Prostate gland (tissue), 2 donors: ENCODE measurements at regions not wholly inside any gene's neighbourhood (a gene's known extent, or its start where the extent isn't known, plus 50 kb on each side); places are given as distances from the start of the nearest gene placed in this dataset.
"Not testable (repeated sequence)": the region's sequence is repeated elsewhere in the genome, so short reads cannot be mapped to it uniquely, and the experiment has no call there.

ENCODE experiments used
- DNase-seq: peaks from one replicate; pipeline ENCODE4 v3.0.0-alpha.2; 2019; ENCODE audit warnings: low spot score
- H3K27ac ChIP-seq, 2 donors: fragments of 200-600 bp; sonication (generic); 2 replicates each; pipeline ENCODE4 v1.5.1; 2017 to 2019
- H3K27me3 ChIP-seq: fragments of 200-600 bp; sonication (generic); replicated peaks from 2 replicates; pipeline ENCODE4 v1.5.1; 2019; ENCODE audit not compliant: insufficient read depth
- H3K36me3 ChIP-seq, 2 donors: fragments of 200-600 bp; sonication (generic); 1 replicate in 1 of 2; 2 replicates in 1 of 2; pipeline versions ENCODE4 v1.5.1 to v1.8.1; 2017 to 2019
- H3K4me1 ChIP-seq: fragments of 200-600 bp; sonication (generic); replicated peaks from 2 replicates; pipeline ENCODE4 v1.5.1; 2019
- H3K4me3 ChIP-seq, 2 donors: fragments of 200-600 bp; sonication (generic); 2 replicates each; pipeline ENCODE4 v1.5.1; 2017 to 2019
- H3K9me3 ChIP-seq: fragments of 200-600 bp; sonication (generic); 2 replicates; pipeline ENCODE4 v1.5.1; 2017
- CTCF ChIP-seq, 4 experiments: fragments of 200-600 bp in 2 of 4; fragments of 450-650 bp in 2 of 4; sonication (generic) in 2 of 4; IDR thresholded peaks; 1 replicate in 3 of 4; 2 replicates in 1 of 4; pipeline ENCODE4 v1.5.1; 2016 to 2019; ENCODE audit warnings: antibody characterized with exemption in 4 of 4, mild to moderate bottlenecking in 2 of 4, moderate library complexity in 2 of 4
- POLR2A ChIP-seq: fragments of 450-650 bp; IDR thresholded peaks from one replicate; pipeline ENCODE4 v1.6.1; 2016; ENCODE audit warnings: antibody characterized with exemption, mild to moderate bottlenecking
- POLR2AphosphoS5 ChIP-seq: sonication (generic); formaldehyde crosslinking; IDR thresholded peaks from one replicate; pipeline ENCODE4 v1.6.1; 2017; ENCODE audit warnings: antibody characterized with exemption
- WGBS: methylation state at CpG from one replicate; pipeline ENCODE4 v1.1.5; 2018; 5-methylcytosine and 5-hydroxymethylcytosine counted together
- intact Hi-C: fragments of 100-400 bp; cut with DNase I; formaldehyde crosslinking; loops from one replicate; pipeline ENCODE4 v1.14.2; 2022

- Histone ChIP-seq H3K36me3 (no peaks in the 10 kb centered on the region), H3K9me3 (no peaks in the 10 kb centered on the region), H3K27ac (no peak overlapping the region), H3K4me1 (no peaks in the 10 kb centered on the region), H3K4me3 (no peak overlapping the region), H3K27me3 (no peaks in the 10 kb centered on the region)
- intact Hi-C loops, result no loop called here
- TF ChIP-seq CTCF (IDR thresholded peaks at IDR 0.05) (no peak), POLR2AphosphoS5 (no peak), POLR2A (no peak)
- no peak for DNase-seq
Observed at GRCh38 chr16:46519063-46519462, 102.1 kb downstream of the SHCBP1 start.

- no peak for DNase-seq
- Histone ChIP-seq H3K4me1 (no peaks in the 10 kb centered on the region), H3K4me3 (no peak overlapping the region), H3K9me3 (no peaks in the 10 kb centered on the region), H3K27ac (no peak overlapping the region), H3K36me3 (no peaks in the 10 kb centered on the region), H3K27me3 (no peaks in the 10 kb centered on the region)
- WGBS, result 82% methylated on average over 2 of the region's 2 CpGs
- intact Hi-C loops, result no loop called here
- TF ChIP-seq POLR2A (no peak), POLR2AphosphoS5 (no peak), CTCF (IDR thresholded peaks at IDR 0.05) (no peak)
Observed at GRCh38 chr16:46496701-46497100, 124.5 kb downstream of the SHCBP1 start.

GRCh38 chr16:46482895-46483294 is 138.3 kb downstream of the SHCBP1 start:
- WGBS, result 35% methylated on average over 4 of the region's 4 CpGs
- TF ChIP-seq CTCF (IDR thresholded peaks at IDR 0.05) (no peak), POLR2AphosphoS5 (no peak), POLR2A (no peak)
- no peak for DNase-seq
- H3K4me3 ChIP-seq, result no peak overlapping the region
- no peaks in the 10 kb centered on the region for H3K36me3 ChIP-seq
- no peaks in the 10 kb centered on the region for H3K9me3 ChIP-seq
- H3K27ac ChIP-seq, result no peak overlapping the region
- no peaks in the 10 kb centered on the region for H3K27me3 ChIP-seq
- intact Hi-C loops, result no loop called here
- H3K4me1 ChIP-seq, result no peaks in the 10 kb centered on the region

- Histone ChIP-seq H3K4me1 (no peaks in the 10 kb centered on the region), H3K9me3 (no peaks in the 10 kb centered on the region), H3K4me3 (no peak overlapping the region), H3K27ac (no peak overlapping the region), H3K36me3 (no peaks in the 10 kb centered on the region), H3K27me3 (no peaks in the 10 kb centered on the region)
- TF ChIP-seq POLR2A (no peak), POLR2AphosphoS5 (no peak)
- WGBS, result 74% methylated on average over 15 of the region's 15 CpGs
- no peak for DNase-seq
- intact Hi-C loops, result no loop called here
Observed at GRCh38 chr16:46466239-46466638, 154.9 kb downstream of the SHCBP1 start.

- not testable (repeated sequence) for H3K4me3 ChIP-seq, H3K36me3 ChIP-seq
- 73% methylated on average over 10 of the region's 10 CpGs for WGBS
Observed at GRCh38 chr16:46454801-46455200, 166.4 kb downstream of the SHCBP1 start.

GRCh38 chr16:46428108-46429061 is 192.8 kb downstream of the SHCBP1 start:
- no peak overlapping the region for H3K27ac ChIP-seq
- no peaks in the 10 kb centered on the region for H3K27me3 ChIP-seq
- no peak overlapping the region for H3K4me3 ChIP-seq
- DNase-seq, result no peak
- TF ChIP-seq CTCF (IDR thresholded peaks at IDR 0.05) (no peak), POLR2AphosphoS5 (no peak), POLR2A (no peak)
- 21% methylated on average over 81 of the region's 81 CpGs for WGBS
- no peaks in the 10 kb centered on the region for H3K36me3 ChIP-seq
- H3K9me3 ChIP-seq, result no peaks in the 10 kb centered on the region
- no peaks in the 10 kb centered on the region for H3K4me1 ChIP-seq
- intact Hi-C loops, result no loop called here

More at GRCh38 chr16:46454801-46455200, 166.4 kb downstream of the SHCBP1 start:
- H3K27ac ChIP-seq, intact Hi-C loops, H3K4me1 ChIP-seq, H3K9me3 ChIP-seq, H3K27me3 ChIP-seq, DNase-seq: not testable (repeated sequence)
